Activated naive CD4-positive, alpha-beta T cell treated with anti-CD3 and anti-CD28 coated beads, Interleukin-2, amount 50 U/mL, for 24 hours (primary cell): ENCODE measurements at regions not wholly inside any gene's neighbourhood (a gene's known extent, or its start where the extent isn't known, plus 50 kb on each side); places are given as distances from the start of the nearest gene placed in this dataset.

Source experiments
- H3K27ac Mint-ChIP-seq: one replicate; pipeline ENCODE4 v1.8.0; 2021; ENCODE audit warnings: mild to moderate bottlenecking, mixed read lengths
- H3K27me3 Mint-ChIP-seq: one replicate; pipeline ENCODE4 v1.8.0; 2021; ENCODE audit warnings: mixed read lengths
- H3K36me3 Mint-ChIP-seq: one replicate; pipeline ENCODE4 v1.8.0; 2021; ENCODE audit warnings: mixed read lengths
- H3K4me1 Mint-ChIP-seq: one replicate; pipeline ENCODE4 v1.8.0; 2021; ENCODE audit warnings: mixed read lengths
- H3K4me3 Mint-ChIP-seq: one replicate; pipeline ENCODE4 v1.8.0; 2021; ENCODE audit warnings: mild to moderate bottlenecking, mixed read lengths
- H3K9me3 Mint-ChIP-seq: one replicate; pipeline ENCODE4 v1.8.0; 2021; ENCODE audit warnings: mixed read lengths

DNA sequence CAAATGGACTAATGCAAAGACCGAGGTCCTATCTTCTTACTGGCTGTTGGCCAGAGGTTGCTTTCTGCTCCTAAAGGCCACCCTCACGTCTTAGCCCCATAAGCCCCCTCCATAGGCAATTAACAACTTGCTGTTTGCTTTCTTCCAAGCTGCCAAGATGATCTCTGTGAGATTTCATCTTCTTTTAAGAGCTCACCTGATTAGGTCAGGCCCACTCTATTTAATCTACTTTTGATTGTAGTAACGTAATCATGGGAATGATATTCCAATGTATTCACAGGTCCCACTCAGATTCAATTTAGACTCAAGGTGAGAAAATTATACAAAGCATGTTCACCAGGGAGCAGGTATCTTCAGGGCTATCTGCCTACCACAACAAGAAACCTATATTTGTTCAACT lies 84.4 kb upstream of the RAD23B start:
- Mint-ChIP-seq H3K36me3 (no peaks in the 10 kb centered on the region), H3K4me3 (no peak overlapping the region), H3K4me1 (no peaks in the 10 kb centered on the region), H3K27ac (no peak overlapping the region), H3K27me3 (no peaks in the 10 kb centered on the region), H3K9me3 (no peaks in the 10 kb centered on the region)

DNA sequence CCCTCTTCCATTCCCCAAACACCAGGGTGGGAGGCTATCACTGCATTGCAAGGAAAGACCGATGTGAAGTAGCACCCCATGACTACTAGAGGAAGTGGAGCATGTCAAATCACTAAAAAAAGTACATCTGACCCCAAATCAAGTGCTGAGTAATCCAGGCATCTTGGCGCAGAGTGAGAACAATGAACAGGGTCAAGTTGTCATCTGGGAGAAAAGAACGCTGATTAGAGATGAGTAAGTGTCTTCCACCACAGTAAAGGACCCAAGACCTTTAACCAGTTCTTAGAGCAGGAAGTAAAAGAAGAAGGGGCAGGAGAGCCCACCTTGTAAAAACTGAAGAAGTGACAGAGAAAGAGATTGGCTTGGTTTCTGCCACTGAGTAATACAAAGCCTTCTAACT lies 75.0 kb upstream of the RAD23B start:
- H3K4me1 Mint-ChIP-seq, result peaks cover 3% of the 10 kb centered on the region
- no peak overlapping the region for H3K27ac Mint-ChIP-seq
- H3K36me3 Mint-ChIP-seq, result no peaks in the 10 kb centered on the region
- peaks cover 3% of the 10 kb centered on the region for H3K27me3 Mint-ChIP-seq
- H3K9me3 Mint-ChIP-seq, result no peaks in the 10 kb centered on the region
- H3K4me3 Mint-ChIP-seq, result no peak overlapping the region

DNA sequence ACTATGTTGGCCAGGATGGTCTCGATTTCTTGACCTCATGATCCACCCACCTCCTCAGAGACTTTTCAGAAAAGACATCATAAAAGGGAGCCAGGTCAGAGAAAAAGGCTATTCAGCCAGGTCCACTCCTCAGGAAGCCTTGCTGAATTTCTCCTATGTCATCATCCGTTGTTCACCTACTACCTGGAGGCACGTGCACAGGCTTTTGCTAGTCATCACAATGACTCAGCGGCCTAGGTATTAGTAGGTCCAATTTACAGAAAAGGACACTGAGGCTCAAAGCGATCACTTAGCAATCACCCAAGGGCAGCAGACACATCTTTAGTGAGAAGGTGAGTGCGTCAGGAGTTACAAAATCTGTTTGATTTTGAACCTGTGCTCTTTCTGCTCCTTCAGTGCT lies 72.3 kb upstream of the RAD23B start:
- H3K27ac Mint-ChIP-seq, result no peak overlapping the region
- peaks cover 3% of the 10 kb centered on the region for H3K27me3 Mint-ChIP-seq
- H3K9me3 Mint-ChIP-seq, result no peaks in the 10 kb centered on the region
- no peaks in the 10 kb centered on the region for H3K36me3 Mint-ChIP-seq
- H3K4me1 Mint-ChIP-seq, result peaks cover 12% of the 10 kb centered on the region
- no peak overlapping the region for H3K4me3 Mint-ChIP-seq

DNA sequence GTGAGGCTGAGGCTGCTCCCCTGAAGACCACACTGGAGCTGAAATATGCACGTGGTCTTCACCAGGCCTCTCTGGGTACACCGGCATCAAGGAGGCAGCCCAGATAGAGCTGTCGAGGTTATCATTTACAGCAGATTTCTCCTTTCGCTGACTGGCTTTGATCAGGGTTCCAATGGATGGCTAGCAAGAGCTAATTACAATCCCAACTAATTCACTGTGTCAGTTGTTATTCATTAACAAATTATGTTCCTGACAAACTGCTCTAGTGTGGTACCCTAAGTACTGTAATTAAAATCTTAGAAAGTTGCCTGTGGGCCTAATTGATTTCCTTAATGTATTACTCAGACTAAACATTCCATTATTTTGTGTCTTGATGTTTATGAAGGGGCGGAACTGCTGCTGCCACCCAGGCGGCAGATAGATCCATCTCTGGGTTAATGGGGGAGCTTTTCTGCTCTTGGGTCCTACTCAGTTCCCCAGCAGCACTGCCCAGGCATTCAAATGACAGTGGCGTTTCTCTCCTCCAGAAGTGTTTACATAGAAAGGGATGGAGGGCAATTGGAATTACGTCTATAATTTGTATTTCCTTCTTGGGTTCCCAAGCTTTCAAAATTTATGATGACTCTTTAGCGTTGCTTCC lies 71.7 kb upstream of the RAD23B start:
- H3K9me3 Mint-ChIP-seq, result no peaks in the 10 kb centered on the region
- H3K27ac Mint-ChIP-seq, result no peak overlapping the region
- peaks cover 3% of the 10 kb centered on the region for H3K27me3 Mint-ChIP-seq
- no peaks in the 10 kb centered on the region for H3K36me3 Mint-ChIP-seq
- H3K4me3 Mint-ChIP-seq, result no peak overlapping the region
- H3K4me1 Mint-ChIP-seq, result peaks cover 12% of the 10 kb centered on the region

DNA sequence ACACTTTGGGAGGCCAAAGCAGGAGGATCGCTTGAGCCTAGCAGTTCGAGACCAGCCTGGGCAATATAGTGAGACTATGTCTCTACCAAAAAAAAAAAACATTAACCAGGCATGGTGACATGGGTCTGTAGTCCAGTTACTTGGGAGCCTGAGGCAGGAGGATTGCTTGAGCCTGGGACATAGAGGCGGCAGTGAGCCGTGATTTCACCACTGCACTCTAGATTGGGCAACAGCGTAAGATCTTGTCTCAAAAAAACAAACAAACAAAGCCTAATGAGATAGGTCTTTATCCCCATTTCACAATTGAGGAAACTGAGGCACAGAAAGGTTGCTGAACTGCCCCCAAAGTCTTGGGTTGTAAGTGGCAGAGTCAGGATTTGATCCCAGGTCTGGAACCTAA lies 70.5 kb upstream of the RAD23B start:
- H3K4me3 Mint-ChIP-seq, result no peak overlapping the region
- peaks cover 4% of the 10 kb centered on the region for H3K27me3 Mint-ChIP-seq
- H3K27ac Mint-ChIP-seq, result no peak overlapping the region
- H3K4me1 Mint-ChIP-seq, result peaks cover 12% of the 10 kb centered on the region
- no peaks in the 10 kb centered on the region for H3K36me3 Mint-ChIP-seq
- no peaks in the 10 kb centered on the region for H3K9me3 Mint-ChIP-seq

DNA sequence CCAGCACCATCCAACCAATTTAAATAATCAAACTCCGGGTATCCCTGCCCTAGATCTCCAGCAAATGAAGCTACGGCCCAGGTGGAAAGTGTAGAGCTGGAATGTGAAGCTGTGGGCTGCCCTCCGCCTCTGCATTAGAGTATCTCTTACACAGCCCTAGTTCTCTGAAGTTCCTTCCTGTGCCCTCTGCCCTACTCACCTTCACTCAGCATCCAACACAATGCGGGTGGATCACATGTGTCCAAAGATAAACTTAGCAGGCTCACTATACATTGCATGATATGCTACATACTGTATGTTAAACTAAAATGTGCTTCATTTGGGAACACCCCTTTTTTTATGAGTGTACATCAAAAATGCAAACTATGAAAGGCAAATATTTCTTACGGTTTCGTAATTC lies 70.0 kb upstream of the RAD23B start:
- Mint-ChIP-seq H3K4me3 (no peak overlapping the region), H3K4me1 (peaks cover 12% of the 10 kb centered on the region), H3K27me3 (peaks cover 4% of the 10 kb centered on the region), H3K27ac (peak overlapping the region; percentile 70), H3K9me3 (no peaks in the 10 kb centered on the region), H3K36me3 (no peaks in the 10 kb centered on the region)

DNA sequence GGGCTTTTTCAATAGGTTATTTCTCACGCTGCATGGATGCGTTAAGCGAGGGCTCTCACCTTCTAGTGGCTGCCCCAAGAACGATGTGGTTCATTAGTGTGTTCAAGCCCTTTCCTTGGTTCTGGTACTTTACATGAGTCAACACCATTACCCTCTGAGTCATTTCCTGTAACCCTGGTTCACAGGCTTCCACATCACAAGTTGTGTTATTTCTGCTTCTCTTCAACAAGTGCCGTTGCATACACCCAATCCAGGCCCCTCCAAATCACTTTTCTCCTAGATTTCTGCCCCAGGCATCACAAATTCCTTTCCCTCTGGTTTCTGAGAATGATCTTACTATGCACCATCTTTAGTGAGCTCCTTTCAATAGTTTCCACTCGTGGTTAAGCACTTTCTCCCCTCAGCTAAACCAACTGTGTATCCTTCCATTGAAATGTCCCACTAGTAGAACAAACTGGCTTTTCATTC lies 69.5 kb upstream of the RAD23B start:
- no peak overlapping the region for H3K27ac Mint-ChIP-seq

DNA sequence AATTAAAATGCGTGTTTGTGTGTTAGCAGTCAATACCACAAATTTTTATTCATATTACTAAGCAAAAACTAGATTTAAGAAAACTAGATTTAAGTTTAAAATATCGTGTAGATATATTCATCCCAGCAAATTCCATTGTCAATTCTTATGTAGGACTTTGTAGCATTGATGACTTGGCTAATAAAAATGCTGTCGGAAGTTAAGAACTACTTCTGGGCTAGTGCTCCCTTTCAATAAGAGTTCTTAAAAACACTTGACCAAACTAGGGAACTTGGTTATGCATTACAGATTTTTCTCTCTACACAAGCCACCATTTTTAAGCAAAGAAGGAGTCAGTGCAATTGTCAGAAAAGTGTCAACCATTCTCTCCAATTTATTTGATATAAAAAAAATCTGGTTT lies 68.7 kb upstream of the RAD23B start:
- Mint-ChIP-seq H3K9me3 (no peaks in the 10 kb centered on the region), H3K27me3 (peaks cover 3% of the 10 kb centered on the region), H3K4me3 (no peak overlapping the region), H3K36me3 (no peaks in the 10 kb centered on the region), H3K27ac (no peak overlapping the region), H3K4me1 (peaks cover 12% of the 10 kb centered on the region)

More for the DNA sequence above, 69.5 kb upstream of the RAD23B start:
- H3K27me3 Mint-ChIP-seq, result peaks cover 3% of the 10 kb centered on the region
- H3K36me3 Mint-ChIP-seq, result no peaks in the 10 kb centered on the region
- H3K9me3 Mint-ChIP-seq, result no peaks in the 10 kb centered on the region
- H3K4me3 Mint-ChIP-seq, result peak overlapping the region; percentile 16
- peaks cover 12% of the 10 kb centered on the region for H3K4me1 Mint-ChIP-seq

DNA sequence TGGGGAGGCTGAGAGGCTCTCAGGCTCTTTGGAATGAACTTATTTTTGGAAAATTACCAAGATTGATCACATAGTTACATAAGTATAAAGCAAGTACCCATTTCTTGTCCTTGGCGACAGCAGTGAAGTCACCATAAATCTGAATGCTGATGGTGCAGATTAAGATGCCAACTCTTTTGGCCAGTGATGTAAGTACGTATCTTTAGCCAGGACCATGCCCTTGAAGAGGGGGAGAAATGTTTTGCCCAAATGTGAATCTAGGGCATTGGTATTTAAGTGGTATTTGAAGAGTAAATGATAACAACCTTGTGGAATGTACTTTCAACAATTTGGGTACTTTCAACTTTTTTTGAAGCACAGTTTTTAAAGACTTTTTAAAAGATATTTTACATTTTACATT lies 68.2 kb upstream of the RAD23B start:
- no peak overlapping the region for H3K27ac Mint-ChIP-seq
- H3K4me1 Mint-ChIP-seq, result peaks cover 12% of the 10 kb centered on the region
- no peak overlapping the region for H3K4me3 Mint-ChIP-seq
- H3K9me3 Mint-ChIP-seq, result no peaks in the 10 kb centered on the region
- H3K27me3 Mint-ChIP-seq, result peaks cover 1% of the 10 kb centered on the region
- H3K36me3 Mint-ChIP-seq, result no peaks in the 10 kb centered on the region

DNA sequence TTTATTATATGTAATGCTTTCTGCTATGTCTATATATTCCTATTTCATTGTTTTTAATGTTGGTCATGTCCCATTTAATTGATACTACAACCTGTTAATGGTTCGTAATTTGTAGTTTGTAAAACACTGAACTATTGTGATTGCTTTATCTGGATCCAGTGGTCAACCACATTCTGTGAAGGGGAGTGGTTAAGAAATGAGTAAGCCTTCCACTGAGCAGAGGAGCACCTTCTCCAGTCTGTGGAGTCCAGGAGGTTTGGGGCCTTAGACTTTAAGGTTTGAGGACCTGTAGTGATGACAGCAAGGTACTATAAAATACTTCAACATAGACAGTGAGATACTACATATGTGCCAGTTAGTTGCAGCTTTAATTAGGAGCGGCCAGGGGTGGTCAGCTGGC lies 67.7 kb upstream of the RAD23B start:
- Mint-ChIP-seq H3K4me1 (peaks cover 12% of the 10 kb centered on the region), H3K9me3 (no peaks in the 10 kb centered on the region), H3K27me3 (peaks cover 1% of the 10 kb centered on the region), H3K4me3 (no peak overlapping the region), H3K27ac (no peak overlapping the region), H3K36me3 (no peaks in the 10 kb centered on the region)

DNA sequence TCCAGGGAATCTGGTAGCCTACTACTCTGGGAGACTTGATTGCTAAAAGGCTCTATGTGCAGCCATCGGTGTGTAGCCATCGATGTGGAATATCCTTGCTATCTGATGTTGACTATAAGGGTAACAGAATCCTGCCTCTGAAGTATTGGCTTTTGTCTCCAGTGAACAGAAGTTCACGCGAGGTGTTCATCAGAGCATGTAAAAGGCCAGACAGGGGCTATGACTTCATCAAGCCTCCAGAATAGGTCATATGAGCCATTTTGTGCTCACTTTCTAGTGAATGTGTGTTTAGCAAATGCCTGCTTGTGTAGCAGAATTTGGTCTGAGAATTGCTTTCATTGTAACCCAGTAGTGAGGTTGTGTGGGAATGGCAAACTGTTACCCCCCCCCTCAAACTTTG lies 66.8 kb upstream of the RAD23B start:
- peaks cover 12% of the 10 kb centered on the region for H3K4me1 Mint-ChIP-seq
- no peaks in the 10 kb centered on the region for H3K9me3 Mint-ChIP-seq
- H3K27ac Mint-ChIP-seq, result no peak overlapping the region
- H3K27me3 Mint-ChIP-seq, result peaks cover 1% of the 10 kb centered on the region
- H3K4me3 Mint-ChIP-seq, result no peak overlapping the region
- H3K36me3 Mint-ChIP-seq, result no peaks in the 10 kb centered on the region

DNA sequence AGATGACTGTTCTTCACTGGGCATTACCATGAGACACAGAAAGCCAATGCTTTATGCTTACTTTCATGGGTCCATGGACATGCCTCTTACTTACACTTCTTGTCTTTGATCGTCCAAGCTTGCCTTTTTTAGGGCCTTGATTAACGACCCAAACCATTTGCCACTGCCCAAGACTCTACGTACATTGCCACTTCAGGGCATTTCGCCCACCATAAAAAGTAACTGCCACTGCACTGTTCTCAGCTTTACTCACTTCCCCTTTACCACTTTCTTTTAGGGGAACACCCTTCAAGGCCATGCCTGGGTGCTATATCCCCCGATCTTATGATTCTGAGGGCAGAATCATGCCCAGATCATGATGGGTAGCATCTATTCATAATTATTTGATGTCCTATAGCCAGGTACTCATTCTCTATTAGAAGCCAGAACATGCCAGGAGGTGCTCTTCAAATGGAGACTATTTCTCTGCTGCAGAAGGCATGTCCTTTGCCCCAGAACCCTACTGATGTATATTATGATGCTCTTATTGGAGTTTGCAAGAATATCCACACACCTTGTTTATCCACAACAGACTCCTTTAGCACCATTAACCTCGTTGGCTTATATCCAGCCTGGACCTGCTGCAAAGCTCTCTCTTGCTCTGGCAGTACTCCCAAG lies 64.1 kb upstream of the RAD23B start:
- Mint-ChIP-seq H3K27ac (no peak overlapping the region), H3K4me1 (peaks cover under 1% of the 10 kb centered on the region), H3K36me3 (no peaks in the 10 kb centered on the region), H3K27me3 (peaks cover 1% of the 10 kb centered on the region), H3K4me3 (no peak overlapping the region), H3K9me3 (no peaks in the 10 kb centered on the region)

DNA sequence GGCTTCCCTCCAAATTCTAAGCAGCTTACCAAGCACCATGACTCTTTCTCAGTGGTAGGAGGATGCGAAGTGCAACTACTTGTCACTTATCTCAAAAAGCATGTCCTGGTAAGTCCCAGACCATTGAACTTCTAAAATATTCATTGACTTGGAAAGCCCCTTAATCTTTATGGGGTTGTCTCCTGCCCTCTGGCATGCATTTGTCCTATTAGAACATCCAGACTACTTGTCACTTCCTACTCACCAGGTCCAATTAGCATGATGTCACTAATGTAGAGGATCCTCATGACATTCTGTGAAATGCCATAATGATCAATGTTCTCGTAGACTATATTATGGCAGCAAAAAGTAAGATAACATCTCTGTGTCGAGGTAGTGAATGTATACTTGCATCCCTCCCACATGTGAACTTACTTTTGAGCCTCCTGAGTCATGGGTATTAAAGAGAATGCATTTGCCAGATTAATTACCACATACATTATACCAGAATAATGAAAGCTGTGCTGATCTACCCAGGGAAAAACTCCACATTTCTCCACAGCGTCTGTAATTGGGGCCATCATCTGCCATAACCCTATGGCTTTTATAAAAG lies 63.5 kb upstream of the RAD23B start:
- Mint-ChIP-seq H3K27me3 (peaks cover 1% of the 10 kb centered on the region), H3K4me1 (no peaks in the 10 kb centered on the region), H3K4me3 (no peak overlapping the region), H3K9me3 (no peaks in the 10 kb centered on the region), H3K27ac (no peak overlapping the region), H3K36me3 (no peaks in the 10 kb centered on the region)

DNA sequence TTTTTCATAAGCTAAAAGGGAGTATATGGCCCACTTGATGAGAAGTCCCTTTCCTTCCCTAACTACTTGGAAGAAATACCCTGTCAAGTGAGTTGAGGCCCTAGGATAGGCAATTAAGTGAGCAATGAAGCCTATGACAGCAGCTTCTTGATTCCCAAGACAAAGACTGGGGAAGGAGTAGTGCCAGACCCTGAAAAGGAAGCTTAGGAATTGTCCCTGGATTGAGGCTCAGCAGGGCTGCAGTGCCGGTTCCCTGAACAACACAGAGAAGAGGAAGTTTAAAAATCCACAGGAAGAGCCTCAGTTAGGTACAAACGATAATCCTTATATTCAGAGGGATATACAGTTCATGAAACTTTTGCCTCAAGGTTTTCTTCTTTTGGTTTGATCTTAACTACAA lies 61.8 kb upstream of the RAD23B start:
- Mint-ChIP-seq H3K27me3 (peaks cover 2% of the 10 kb centered on the region), H3K9me3 (no peaks in the 10 kb centered on the region), H3K4me1 (no peaks in the 10 kb centered on the region), H3K36me3 (no peaks in the 10 kb centered on the region), H3K27ac (no peak overlapping the region), H3K4me3 (no peak overlapping the region)

DNA sequence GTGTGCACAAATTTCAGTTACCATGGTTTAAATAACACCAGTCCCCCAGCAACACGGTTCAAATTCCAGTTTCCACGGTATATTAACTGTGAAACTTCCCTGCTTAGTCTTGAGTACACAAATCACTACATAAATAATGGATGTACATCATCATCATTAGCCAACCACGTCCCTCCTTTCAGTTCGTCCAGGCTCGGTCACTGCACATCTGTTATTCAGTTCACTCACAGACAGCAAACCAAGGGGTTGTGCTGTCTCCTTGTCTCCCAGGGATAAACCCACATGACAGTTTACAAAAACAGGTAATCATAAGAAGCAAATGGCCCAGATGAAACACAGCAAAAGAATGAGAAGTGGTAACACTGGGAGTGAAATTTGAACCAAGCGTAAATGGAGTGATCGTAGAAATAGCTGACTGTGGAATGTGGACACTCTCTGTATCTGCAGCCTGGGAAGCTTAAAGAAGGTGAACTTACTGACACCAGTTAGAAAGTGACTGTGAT lies 61.0 kb upstream of the RAD23B start:
- Mint-ChIP-seq H3K27ac (no peak overlapping the region), H3K4me1 (no peaks in the 10 kb centered on the region), H3K4me3 (no peak overlapping the region), H3K36me3 (no peaks in the 10 kb centered on the region), H3K9me3 (no peaks in the 10 kb centered on the region), H3K27me3 (peaks cover 1% of the 10 kb centered on the region)

DNA sequence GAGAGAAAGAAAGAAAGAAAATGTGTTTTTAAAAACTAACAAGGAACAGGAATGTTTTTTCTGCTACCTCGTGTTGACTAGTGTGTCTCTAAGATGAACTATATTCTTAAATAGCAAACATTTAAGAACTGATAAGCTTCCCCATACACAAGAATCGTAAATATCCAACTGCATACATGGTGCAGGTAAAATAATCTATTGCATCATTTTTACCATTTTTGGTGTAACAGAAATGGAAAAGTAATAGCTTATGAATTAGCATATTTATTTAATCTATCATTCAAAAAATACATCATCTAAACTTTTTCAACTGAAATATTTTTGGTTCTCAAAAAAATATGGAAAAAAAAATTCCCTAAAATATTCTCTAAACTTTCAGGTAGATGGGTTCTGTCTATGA lies 59.7 kb upstream of the RAD23B start:
- H3K9me3 Mint-ChIP-seq, result no peaks in the 10 kb centered on the region
- H3K4me1 Mint-ChIP-seq, result no peaks in the 10 kb centered on the region
- peaks cover 1% of the 10 kb centered on the region for H3K27me3 Mint-ChIP-seq
- no peaks in the 10 kb centered on the region for H3K36me3 Mint-ChIP-seq
- H3K4me3 Mint-ChIP-seq, result no peak overlapping the region
- no peak overlapping the region for H3K27ac Mint-ChIP-seq
